DOHH2 (cell line): ENCODE measurements at regions not wholly inside any gene's neighbourhood (a gene's known extent, or its start where the extent isn't known, plus 50 kb on each side); places are given as distances from the start of the nearest gene placed in this dataset.

Experiments used
- H3F3A ChIP-seq: fragments of 200-600 bp; sonication (generic), shearing (Covaris generic); 2 replicates; pipeline ENCODE4 v1.6.0; 2016; ENCODE audit warnings: antibody characterized with exemption, mild to moderate bottlenecking; ENCODE audit not compliant: control insufficient read depth, insufficient read depth
- H3K27ac ChIP-seq: fragments of 200-600 bp; sonication (generic); 2 replicates; pipeline ENCODE4 v1.5.1; 2014; ENCODE audit warnings: low read depth, mild to moderate bottlenecking, low read length, moderate library complexity
- H3K27me3 ChIP-seq: fragments of 200-600 bp; sonication (generic); 2 replicates; pipeline ENCODE4 v1.6.1; 2014; ENCODE audit warnings: mild to moderate bottlenecking, low read length, mixed read lengths; ENCODE audit not compliant: control insufficient read depth
- H3K36me3 ChIP-seq: fragments of 200-600 bp; sonication (generic); 2 replicates; pipeline ENCODE4 v1.6.1; 2014; ENCODE audit warnings: mild to moderate bottlenecking, low read length, moderate library complexity, mixed read lengths; ENCODE audit not compliant: control insufficient read depth
- H3K4me1 ChIP-seq: fragments of 200-600 bp; sonication (generic); 2 replicates; pipeline ENCODE4 v1.6.1; 2014; ENCODE audit warnings: mild to moderate bottlenecking, low read length, mixed read lengths; ENCODE audit not compliant: control insufficient read depth
- H3K4me2 ChIP-seq: fragments of 200-600 bp; sonication (generic); 2 replicates; pipeline ENCODE4 v1.6.0; 2014; ENCODE audit warnings: mild to moderate bottlenecking, low read length, moderate library complexity
- H3K4me3 ChIP-seq: fragments of 200-600 bp; sonication (generic); 2 replicates; pipeline ENCODE4 v1.5.1; 2014; ENCODE audit warnings: mild to moderate bottlenecking, low read length, mixed read lengths
- H3K79me2 ChIP-seq: fragments of 200-600 bp; sonication (generic); 2 replicates; pipeline ENCODE4 v1.6.1; 2014; ENCODE audit warnings: mild to moderate bottlenecking, low read length, mixed read lengths; ENCODE audit not compliant: control insufficient read depth
- H3K9me2 ChIP-seq: fragments of 200-600 bp; sonication (generic); replicated peaks from 2 replicates; pipeline ENCODE4 v1.6.1; 2014; ENCODE audit warnings: mild to moderate bottlenecking, low read length, mixed read lengths; ENCODE audit not compliant: control insufficient read depth
- H3K9me3 ChIP-seq: fragments of 200-600 bp; sonication (generic); 2 replicates; pipeline ENCODE4 v1.6.1; 2014; ENCODE audit warnings: antibody characterized with exemption, low read length, mixed read lengths; ENCODE audit not compliant: control insufficient read depth, insufficient read depth
- H4K20me1 ChIP-seq: fragments of 200-600 bp; sonication (generic); 2 replicates; pipeline ENCODE4 v1.6.0; 2014; ENCODE audit warnings: low read depth, mild to moderate bottlenecking, antibody characterized with exemption, low read length, moderate library complexity; ENCODE audit not compliant: control insufficient read depth, insufficient read depth
- CTCF ChIP-seq: fragments of 200-600 bp; sonication (generic); IDR thresholded peaks from one replicate; pipeline ENCODE4 v1.5.1; 2014; ENCODE audit warnings: antibody characterized with exemption, mild to moderate bottlenecking, low read depth, low read length; ENCODE audit not compliant: poor library complexity, severe bottlenecking
- EZH2phosphoT487 ChIP-seq: fragments of 200-600 bp; sonication (generic); IDR thresholded peaks from 2 replicates; pipeline ENCODE4 v1.6.1; 2017; ENCODE audit warnings: borderline replicate concordance, mild to moderate bottlenecking, antibody characterized with exemption, low read length, moderate library complexity, mixed read lengths

- Histone ChIP-seq H3K9me2 (no peaks in the 10 kb centered on the region), H3K4me2 (no peak overlapping the region), H3K27ac (no peak overlapping the region), H3K4me3 (no peak overlapping the region), H3K4me1 (no peaks in the 10 kb centered on the region), H3K27me3 (no peaks in the 10 kb centered on the region), H3K9me3 (no peaks in the 10 kb centered on the region), H3F3A (no peaks in the 10 kb centered on the region), H4K20me1 (no peaks in the 10 kb centered on the region), H3K79me2 (no peaks in the 10 kb centered on the region), H3K36me3 (no peaks in the 10 kb centered on the region)
- TF ChIP-seq CTCF = no peak
- no peak for TF ChIP-seq EZH2phosphoT487
These were observed 397.2 kb downstream of the DUSP10 start for GRCh38 chr1:221344693-221345092.

- Histone ChIP-seq H3K4me1 (no peaks in the 10 kb centered on the region), H3K4me2 (no peak overlapping the region), H4K20me1 (no peaks in the 10 kb centered on the region), H3K9me2 (no peaks in the 10 kb centered on the region), H3K36me3 (no peaks in the 10 kb centered on the region), H3F3A (no peaks in the 10 kb centered on the region), H3K27ac (no peak overlapping the region), H3K27me3 (no peaks in the 10 kb centered on the region), H3K9me3 (no peaks in the 10 kb centered on the region), H3K4me3 (no peak overlapping the region), H3K79me2 (no peaks in the 10 kb centered on the region)
- no peak for TF ChIP-seq CTCF
- TF ChIP-seq EZH2phosphoT487 = no peak
These were observed 394.2 kb downstream of the DUSP10 start for GRCh38 chr1:221347706-221348105.

GRCh38 chr1:221350091-221350490 is 391.8 kb downstream of the DUSP10 start:
- Histone ChIP-seq H4K20me1 (no peaks in the 10 kb centered on the region), H3K36me3 (no peaks in the 10 kb centered on the region), H3K79me2 (no peaks in the 10 kb centered on the region), H3F3A (no peaks in the 10 kb centered on the region), H3K27ac (no peak overlapping the region), H3K4me3 (no peak overlapping the region), H3K9me3 (no peaks in the 10 kb centered on the region), H3K9me2 (no peaks in the 10 kb centered on the region), H3K27me3 (no peaks in the 10 kb centered on the region), H3K4me1 (no peaks in the 10 kb centered on the region), H3K4me2 (no peak overlapping the region)
- no peak for TF ChIP-seq CTCF
- no peak for TF ChIP-seq EZH2phosphoT487

- H3K36me3 ChIP-seq = no peaks in the 10 kb centered on the region
- no peaks in the 10 kb centered on the region for H3K4me1 ChIP-seq
- H3K27me3 ChIP-seq = no peaks in the 10 kb centered on the region
- H3K9me2 ChIP-seq = no peaks in the 10 kb centered on the region
- H3K27ac ChIP-seq = no peak overlapping the region
- H3K4me3 ChIP-seq = no peak overlapping the region
- H3K4me2 ChIP-seq = no peak overlapping the region
- H4K20me1 ChIP-seq = no peaks in the 10 kb centered on the region
- H3F3A ChIP-seq = no peaks in the 10 kb centered on the region
- H3K9me3 ChIP-seq = no peaks in the 10 kb centered on the region
- H3K79me2 ChIP-seq = no peaks in the 10 kb centered on the region
- TF ChIP-seq EZH2phosphoT487 (no peak), CTCF (peak; percentile 32)
These were observed 385.2 kb downstream of the DUSP10 start for GRCh38 chr1:221356693-221357092.
